GM18502 (cell line): ENCODE measurements at regions not wholly inside any gene's neighbourhood (a gene's known extent, or its start where the extent isn't known, plus 50 kb on each side); places are given as distances from the start of the nearest gene placed in this dataset.

Source experiments
- ATAC-seq: cut with Tn5 transposase; IDR thresholded peaks from one replicate; pipeline ENCODE4 v1.9.1; 2021; ENCODE audit warnings: mild to moderate bottlenecking; ENCODE audit not compliant: unreplicated experiment, poor library complexity

DNA sequence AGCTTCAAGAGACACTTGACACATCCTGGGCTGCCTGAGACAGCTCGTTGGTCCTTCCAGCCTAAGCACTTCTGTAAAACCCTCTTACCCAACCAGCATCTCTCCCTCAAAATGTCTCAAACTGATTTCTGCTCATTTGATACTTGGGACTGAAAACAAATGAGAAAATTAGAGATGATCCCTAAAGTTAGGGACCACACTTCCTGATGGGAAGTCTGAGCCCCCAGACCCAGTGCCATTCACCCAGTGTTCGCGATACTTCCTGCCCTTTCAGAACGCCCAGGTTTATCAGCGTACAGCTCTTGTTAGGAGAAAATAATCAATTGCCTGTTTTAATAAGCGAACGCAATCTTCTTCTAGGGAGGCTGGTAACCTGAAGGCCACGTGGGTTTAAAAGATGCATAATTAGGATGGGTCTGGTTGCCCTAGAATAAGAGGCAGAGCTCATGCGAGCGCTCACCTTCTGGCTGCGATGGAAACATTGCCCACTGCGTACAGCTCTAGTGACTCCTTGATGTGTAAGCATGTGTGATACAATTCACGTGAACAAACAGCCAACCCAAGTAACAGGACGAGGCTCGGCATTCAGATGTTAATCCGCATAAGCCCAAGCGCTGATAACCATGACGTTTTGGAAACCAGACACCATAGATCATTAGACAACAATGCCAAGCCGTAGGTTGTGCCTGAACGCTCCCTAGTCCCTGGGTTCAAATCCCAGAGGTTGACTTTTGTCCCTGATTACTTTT lies 213.1 kb downstream of the FOXL1 start:
- ATAC-seq: no peak

DNA sequence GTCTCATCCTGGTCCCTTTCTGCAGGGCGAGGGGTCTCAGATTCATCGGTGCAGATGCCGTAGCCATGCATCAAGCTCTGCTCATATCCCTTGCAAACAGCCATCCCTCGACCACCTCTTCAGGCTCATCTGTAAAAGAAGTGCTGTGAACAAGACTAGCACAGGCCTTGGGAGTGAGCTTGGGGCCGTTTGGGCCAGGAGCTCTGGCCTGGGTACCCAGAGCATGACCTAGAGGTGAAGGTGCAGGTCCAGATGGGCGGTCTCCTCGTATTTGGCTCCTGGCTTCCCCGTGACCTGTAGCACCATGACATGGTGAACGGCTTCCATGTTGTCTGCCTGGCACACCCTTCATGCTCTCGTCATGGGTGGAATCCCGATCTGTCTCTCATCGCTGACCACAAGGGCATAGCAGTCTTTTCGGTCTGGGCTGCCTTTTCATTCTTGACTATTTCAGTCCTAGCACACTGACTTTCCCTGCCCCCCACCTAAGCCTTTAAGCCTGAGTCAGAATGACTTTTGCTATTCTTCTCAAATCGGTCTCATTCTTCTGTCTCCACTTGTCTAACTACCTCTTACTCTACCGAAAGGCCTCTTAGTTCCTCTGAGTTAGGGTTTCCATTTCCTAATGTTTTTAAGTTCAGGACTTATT lies 216.0 kb downstream of the FOXL1 start:
- ATAC-seq: no peak

DNA sequence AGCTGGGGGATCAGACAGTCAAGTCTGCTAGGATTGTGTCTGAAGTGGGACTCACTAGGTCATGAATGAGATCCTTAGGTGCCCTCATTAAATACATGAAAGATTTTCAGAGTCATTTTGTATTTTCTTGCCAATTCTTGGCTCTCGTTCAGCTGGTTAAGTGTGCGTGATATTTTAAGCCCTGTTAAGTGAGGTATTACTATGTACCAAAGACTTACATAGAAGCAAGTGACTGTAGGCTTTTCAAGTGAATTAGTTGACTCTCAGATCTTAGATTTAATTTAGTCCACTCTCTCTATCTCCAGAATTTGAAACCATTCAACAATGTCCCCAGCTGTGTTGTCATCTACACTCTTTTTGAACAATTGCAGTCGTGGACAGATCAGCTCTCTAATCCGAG lies 219.4 kb downstream of the FOXL1 start:
- ATAC-seq: no peak

DNA sequence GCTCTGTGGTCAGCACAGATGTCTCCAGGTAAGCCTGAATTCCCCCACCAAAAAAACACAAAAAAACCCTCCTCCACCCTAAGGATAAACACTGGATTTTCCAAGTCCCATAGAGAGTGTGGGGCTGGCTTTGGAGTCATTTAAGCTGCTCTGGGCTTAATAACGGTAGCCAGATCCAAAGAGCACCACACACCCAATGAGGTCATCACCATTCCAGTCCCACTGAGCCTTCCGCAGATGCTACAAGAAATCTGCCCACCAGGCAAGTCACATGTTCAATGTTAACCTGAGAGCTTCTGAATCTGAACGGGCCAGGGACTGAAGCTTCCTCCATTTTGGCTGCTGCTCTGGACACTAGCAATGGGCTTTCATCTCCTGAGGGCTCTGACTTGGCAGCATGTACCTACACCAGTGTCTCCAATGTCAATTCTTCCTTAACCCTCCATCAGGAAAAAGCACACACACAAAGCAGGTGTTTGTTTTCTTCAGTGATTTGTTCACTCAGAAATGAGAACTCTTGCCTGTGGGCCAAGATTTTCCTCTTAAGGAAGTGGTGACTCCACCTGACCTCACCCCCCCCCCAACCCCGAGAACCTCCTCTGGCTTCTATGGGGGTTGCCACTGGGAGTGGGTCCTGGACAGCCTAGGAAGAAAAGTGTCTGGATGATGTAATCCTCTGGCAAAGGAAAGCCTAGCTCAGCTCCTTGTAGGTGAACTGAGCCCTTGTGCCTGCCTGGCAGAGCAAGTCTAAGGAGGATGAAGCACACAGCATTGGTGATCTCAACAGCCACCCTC lies 220.1 kb downstream of the FOXL1 start:
- no peak for ATAC-seq

DNA sequence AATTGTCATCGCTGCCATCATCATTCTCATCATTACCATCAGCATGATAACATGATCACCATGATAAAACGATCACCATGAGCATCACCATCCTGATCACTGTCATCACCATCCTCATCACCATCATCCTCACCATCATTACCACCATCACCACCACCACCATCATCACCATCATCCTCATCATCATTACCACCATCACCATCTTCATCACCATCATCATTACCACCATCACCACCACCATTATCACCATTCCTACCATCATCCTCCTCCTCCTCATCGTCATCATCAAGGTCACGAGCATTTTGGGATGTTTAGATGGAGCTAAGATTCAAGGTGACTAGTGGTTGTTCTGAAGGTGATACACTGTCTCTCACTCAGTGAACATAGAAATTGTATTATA lies 221.0 kb downstream of the FOXL1 start:
- ATAC-seq: no peak

DNA sequence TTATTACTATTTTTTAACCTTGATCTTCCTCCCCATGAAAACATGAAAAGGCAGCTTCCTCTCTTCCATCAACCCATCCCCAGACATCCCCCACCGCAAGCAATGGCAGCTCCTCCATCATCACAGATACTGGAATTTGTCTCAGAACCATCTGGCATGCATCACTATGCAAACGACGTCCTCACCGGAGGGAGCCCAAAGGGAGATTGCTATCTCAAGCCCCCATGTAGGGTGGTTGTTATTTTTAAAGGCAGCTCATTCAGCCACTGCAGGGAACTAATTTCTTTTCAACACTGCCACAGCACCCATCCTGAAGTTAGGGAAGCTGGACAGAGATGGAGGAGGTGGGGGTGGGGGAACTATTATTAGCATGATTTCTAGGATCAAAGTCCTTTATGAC lies 222.5 kb downstream of the FOXL1 start:
- no peak for ATAC-seq

DNA sequence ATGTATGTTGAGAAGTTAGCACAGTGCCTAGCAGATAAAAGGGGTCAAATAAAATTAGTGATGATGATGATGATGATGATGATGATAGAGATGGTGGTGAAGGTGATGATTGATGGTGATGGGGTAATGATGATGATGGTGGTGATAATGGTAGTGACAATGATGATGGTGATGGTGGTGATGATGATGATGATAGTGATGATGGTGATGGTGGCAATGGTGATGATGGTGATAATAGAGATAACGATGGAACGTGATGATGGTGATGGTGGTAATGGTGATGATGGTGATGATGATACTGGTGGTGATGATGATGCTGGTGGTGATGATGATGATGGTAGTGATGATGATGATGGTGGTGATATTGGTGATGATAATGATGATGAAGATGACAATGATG lies 223.7 kb downstream of the FOXL1 start:
- ATAC-seq: no peak

DNA sequence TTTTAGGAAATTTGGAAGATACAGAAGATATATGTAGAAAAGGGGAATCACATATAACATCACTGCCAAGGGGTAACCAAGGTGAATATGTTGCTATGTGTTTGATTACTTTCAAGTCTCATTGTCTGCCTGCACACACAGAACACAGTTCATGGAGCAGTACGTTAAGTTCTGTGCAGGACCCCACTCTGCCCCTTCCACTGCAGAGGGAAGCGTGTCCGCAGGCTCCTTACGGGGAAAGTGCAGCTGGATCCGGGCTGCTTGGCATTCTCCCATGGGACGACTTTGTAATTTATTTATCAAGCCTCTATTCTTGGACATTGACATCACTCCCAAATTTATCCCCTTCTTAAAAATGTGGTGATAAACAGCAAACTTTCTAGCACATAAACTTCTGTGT lies 226.8 kb downstream of the FOXL1 start:
- ATAC-seq: no peak

DNA sequence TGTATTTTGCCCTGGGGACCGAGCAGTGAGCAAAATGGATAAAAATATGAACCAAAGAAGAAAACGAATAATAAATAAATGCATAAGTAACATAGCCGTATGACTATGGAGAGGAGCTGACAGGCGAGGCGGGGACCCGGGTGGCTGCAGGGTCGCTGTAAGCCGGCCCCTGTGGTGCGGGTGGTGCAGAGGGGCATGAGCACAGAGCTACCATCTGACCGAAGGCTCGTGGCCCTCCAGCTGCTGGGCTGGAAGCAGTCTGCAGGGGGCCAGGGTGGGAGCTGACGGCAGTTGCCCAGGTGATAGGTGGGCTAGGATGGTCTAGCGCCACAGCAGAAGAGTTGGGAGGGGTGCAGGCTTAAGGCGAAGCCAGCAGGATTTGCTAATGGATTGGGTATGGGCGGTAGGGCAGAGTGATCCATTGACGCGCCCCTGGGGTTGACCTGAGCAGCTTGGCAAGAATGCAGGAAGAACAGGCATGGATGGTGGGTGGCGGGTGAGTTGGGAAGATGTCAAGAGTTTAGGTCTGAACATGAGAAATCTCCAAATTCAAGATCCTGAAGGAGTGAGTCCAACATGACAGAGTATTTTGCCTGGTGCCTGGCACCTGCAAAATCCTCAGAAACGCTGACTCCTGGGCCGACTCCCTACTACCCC lies 228.0 kb downstream of the FOXL1 start:
- no peak for ATAC-seq

DNA sequence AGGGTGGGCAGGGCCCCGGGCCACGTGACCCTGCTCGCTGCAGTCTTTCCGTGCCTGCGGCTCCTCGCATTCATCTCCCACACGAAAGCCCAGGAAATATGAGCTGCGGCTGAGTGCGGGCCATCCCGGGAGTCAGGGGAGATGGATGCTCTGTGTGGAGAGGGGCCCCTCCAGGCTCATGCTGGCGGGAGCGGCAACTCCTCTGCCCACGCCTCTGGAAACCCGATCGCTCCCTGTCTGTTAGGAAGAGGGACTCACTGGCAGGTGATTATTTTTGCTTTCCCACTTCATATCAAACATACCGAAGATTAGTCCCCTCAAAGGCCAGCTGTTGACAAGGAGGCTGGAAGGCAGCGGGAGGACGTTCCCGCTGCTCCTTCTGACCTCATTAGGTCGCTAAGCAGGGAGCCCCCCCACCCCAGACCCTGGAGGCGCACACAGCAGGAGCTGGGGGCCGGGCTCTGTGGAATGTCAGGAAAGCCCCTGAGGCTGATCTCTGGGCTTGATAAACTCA lies 228.5 kb downstream of the FOXL1 start:
- no peak for ATAC-seq

DNA sequence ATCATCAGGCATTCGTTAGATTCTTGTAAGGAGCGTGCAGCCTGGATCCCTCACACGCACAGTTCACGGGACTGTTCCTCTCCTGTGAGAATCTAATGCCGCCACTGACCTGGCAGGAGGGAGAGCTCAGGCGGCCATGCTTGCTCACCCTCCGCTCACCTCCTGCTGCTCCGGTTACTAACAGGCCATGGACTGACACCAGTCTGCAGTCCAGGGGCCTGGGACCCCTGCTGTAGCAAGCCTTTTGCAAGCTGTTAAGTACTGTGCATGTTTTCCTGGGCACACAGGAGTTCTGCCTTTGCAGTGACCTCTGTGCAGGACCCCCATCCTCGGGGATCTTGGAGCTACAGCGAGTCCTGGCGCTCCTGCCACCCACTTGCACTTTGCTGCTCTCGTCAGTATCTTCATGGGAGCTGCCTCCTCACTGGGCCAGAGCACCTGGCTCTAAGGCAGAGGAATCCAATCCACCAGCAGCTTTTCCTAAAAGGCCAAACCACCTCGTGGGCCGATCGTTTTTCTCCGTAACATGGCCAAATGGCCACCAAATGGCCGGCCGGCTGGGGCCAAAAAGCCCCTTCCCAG lies 230.6 kb downstream of the FOXL1 start:
- ATAC-seq: no peak

DNA sequence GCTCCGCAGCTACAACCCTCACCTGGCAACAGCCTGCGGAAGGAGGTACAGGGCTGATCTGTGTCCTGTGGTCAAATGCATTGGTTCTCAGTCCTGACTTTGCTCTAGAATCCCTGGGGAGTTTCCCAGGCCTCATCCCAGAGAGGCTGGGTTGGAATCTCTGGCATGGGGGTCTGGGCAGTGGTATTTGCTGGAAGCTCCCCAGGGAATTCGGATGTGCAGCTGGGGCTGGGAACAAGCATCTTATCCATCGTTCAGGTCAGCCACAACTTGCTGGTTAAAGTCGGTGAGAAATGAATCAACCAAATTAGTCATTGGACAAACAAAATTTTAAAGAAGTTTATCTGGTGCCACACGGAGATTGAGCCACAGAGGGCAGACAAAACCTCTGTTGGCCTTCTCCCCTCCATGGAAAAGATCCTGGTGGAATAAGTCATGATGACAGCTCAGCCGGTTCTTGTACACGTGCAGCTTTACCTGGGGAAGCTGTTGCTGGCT lies 231.2 kb downstream of the FOXL1 start:
- no peak for ATAC-seq

DNA sequence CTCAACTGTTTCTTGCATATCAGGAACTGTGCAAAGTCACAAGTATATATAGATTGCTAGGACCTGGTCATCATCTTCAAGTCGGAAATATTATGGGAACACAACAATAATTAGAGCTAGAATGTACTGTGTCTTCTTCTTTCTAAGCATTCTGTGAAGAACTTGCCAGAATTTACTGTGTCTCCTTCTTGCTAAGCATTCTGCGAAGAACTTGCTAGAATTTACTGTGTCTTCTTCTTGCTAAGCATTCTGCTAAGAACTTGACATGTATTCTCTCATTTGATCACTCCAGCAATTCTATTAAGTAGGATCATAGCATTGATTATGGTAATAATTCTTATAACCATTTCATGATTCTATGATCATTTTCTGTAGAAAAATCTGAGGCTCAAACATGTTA lies 231.7 kb downstream of the FOXL1 start:
- ATAC-seq: no peak

DNA sequence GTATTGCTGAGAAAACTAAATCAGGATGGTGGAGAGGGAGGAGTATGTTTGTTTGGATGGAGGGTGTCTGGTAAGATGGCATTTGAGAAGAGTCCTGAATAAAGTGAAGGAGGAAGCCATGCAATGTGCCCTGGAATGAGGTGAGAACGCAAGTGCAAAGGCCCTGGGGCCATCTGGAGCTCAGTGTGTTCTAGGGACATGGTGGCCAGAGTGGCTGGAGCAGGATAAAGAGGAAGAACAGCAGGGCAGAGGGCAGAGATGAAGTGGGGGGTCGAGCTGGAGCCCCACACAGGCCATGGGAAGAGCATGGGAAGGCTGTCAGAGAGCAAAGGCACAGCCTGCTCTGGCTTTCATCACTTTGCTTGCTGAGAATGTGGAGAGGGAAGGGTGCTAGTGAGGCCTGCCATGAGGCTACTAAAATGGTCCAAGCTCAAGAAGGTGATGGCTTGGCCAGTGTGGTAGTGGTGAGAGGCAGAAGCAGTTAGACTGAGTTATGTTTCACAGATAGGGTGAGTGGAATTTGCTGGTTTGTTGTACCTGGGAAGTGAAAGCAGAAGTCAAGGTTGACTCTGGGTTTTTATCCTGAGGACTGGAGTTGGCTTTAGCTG lies 234.1 kb downstream of the FOXL1 start:
- no peak for ATAC-seq

DNA sequence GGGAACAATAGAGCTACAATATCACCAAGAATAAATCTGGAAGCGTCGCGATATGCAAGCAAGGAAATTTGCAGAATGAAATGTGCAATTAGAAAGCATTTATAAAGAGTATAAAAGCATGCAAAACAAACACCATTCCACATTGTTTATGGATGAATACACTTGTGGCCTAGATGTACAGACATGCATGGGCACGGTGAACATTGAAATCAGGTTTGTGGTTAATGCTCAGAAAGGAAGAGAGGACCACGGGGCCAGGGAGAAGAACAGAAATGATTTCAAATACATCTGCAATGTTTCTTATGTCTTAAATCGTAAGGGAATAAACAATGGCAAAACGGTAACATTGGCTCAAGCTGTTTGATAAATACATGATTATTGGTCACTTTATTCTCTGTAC lies 235.9 kb downstream of the FOXL1 start:
- ATAC-seq: no peak

DNA sequence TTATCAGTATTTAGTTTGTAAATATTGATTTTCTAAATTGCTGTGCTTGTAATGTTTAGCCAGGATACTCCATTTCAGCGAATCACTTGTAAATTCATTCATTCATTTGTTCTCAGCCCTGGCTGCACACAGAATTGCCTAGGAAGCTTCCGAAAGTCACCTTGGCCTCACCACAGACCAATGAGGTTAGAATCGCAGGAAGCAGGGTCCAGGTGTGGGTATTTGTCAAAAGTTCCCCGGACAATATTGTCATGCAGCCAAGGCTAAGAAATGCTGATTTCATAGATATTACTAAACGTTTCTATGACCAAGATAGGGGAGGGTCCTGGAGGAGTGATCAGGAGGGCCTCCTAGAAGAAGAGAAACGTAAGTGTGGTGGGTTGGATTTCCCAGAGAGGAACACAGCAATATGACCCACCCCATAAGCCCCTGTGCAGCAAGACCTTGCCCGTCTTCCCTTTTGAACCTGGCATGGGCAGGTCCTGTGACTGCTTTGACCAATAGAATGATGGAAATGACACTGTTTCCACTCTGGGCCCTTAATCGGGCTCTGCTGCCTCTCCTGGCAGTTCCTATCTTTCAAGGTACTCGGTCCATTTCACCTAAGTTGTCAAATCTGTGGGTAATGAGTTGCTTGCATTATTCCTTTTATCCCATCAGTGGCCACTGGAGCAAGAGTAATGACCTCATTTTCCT lies 238.7 kb downstream of the FOXL1 start:
- no peak for ATAC-seq

DNA sequence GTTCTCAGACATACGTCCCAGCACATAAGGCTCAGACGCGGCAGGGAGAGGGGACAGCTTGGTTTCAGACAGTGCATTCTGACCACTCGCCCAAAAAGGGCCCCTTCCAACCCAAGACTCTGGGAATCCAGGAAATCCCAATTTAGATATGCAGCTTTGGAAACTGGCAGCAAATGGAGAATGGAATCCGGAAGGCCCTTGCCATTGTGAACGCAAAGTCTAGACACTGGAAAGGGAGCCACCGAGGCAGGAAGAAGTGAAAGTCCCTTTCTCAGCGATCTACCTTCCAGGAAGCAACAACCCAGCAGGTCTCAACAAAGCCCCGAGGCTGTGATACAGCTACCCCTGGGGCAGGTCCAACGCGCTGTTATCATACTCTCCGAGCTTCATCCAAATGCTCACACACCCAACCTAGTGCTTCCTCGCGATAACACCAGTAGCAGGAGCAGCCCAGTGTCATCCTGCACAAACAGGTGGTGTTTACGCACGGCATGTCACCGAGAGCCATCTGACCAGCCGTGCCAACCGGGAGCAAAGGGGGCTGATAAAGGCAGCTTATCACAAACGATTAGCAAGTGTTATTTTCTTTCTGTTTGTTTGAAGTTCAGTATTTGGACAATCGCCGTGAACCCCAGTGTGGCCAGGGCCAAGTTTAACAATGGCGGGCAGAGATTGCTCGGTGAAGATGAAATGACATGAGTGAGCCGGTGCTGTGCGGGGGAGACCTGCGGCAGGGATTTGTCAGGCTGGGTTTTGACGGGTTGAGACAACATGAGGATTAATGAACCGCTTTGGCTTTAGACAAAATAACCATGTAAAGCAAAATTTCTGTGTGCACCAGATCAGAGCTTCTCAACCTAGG lies 240.6 kb downstream of the FOXL1 start:
- no peak for ATAC-seq

DNA sequence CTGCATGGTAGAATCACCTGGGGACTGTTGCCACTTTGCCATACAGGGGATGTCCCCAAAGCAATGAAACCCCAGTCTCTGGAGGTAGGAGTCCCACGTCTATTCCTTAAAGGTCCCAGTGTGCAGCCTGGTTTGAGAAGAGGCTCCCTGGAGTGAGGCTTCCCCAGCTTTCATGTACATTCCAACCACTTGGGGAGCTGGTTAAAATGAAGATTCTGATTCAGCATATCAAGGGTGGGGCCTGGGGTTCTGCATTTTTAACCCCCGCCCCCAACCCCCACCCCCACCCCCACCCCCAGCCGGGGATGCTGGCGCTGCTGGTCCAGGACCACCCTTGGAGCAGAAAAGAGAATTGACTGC lies 241.2 kb downstream of the FOXL1 start:
- no peak for ATAC-seq
